ENCODE measurements at regions not wholly inside any gene's neighbourhood (a gene's known extent, or its start where the extent isn't known, plus 50 kb on each side); places are given as distances from the start of the nearest gene placed in this dataset.

DNA sequence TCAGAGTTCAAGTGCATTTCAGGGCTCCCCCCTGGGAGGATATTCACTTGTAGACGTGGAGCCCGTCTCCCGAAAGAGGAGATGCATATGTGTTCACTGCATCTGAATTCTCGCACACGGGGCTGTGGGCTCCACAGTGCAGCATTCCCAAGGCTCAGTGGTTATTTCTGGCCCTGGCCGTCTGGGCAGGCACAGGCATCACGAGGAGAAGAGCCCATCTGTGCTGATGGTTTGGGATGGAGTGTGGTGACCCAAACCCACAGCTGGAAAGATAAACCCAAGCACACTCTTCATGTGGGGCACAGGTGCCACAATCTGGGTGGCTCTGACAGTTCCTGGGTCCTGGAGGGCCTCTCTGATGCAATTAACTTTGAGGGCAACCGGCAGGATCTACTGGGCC lies 242.1 kb downstream of the TSHZ3 start:
- no peak for TF ChIP-seq GATA2 (IDR thresholded peaks at IDR 0.05; ENCODE audit: low read depth, low read length)
- no peak for TF ChIP-seq GATA3 (IDR thresholded peaks at IDR 0.05; ENCODE audit: low read depth, low read length)
